ENCODE measurements at regions not wholly inside any gene's neighbourhood (a gene's known extent, or its start where the extent isn't known, plus 50 kb on each side); places are given as distances from the start of the nearest gene placed in this dataset.
"Not testable (repeated sequence)": the region's sequence is repeated elsewhere in the genome, so short reads cannot be mapped to it uniquely, and the experiment has no call there.

- ATAC-seq (ENCODE audit: low FRiP score) (no peak), DNase-seq (ENCODE audit: low spot score) (no peak)
- TF ChIP-seq, protein P1, sequence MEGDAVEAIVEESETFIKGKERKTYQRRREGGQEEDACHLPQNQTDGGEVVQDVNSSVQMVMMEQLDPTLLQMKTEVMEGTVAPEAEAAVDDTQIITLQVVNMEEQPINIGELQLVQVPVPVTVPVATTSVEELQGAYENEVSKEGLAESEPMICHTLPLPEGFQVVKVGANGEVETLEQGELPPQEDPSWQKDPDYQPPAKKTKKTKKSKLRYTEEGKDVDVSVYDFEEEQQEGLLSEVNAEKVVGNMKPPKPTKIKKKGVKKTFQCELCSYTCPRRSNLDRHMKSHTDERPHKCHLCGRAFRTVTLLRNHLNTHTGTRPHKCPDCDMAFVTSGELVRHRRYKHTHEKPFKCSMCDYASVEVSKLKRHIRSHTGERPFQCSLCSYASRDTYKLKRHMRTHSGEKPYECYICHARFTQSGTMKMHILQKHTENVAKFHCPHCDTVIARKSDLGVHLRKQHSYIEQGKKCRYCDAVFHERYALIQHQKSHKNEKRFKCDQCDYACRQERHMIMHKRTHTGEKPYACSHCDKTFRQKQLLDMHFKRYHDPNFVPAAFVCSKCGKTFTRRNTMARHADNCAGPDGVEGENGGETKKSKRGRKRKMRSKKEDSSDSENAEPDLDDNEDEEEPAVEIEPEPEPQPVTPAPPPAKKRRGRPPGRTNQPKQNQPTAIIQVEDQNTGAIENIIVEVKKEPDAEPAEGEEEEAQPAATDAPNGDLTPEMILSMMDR (IDR thresholded peaks at IDR 0.05): no peak
Measured at GRCh38 chr6:167214206-167214605, 56.4 kb upstream of the GPR31 start.

GRCh38 chr6:167215429-167216250 lies 57.9 kb upstream of the GPR31 start:
- DNase-seq (ENCODE audit: low spot score); ATAC-seq (ENCODE audit: low FRiP score): not testable (repeated sequence)

- ATAC-seq (ENCODE audit: low FRiP score); DNase-seq (ENCODE audit: low spot score): not testable (repeated sequence)
Measured at GRCh38 chr6:167216390-167217050, 58.7 kb upstream of the GPR31 start.

DNA sequence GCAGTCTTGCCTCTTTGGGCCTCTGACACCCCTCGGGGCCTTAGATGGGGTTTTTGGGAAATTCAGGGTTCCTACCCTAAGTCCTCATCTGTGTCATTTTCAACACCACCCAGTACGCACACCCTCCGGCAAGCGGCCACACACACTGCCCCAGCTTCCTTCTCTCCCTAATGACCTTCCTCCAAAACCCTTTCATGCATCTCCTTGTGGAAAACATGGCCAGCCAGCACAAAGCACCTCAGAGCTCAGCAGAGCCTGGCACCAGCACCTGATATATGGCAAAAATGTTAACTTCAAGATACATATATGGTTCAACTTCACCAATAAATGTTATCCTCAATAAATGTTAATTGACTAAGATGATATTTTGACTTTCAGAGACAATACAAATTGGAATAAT lies 59.3 kb upstream of the GPR31 start:
- ATAC-seq (ENCODE audit: low FRiP score); DNase-seq (ENCODE audit: low spot score): not testable (repeated sequence)

GRCh38 chr6:167217951-167218759 lies 60.4 kb upstream of the GPR31 start:
- ATAC-seq (ENCODE audit: low FRiP score); DNase-seq (ENCODE audit: low spot score): not testable (repeated sequence)

DNA sequence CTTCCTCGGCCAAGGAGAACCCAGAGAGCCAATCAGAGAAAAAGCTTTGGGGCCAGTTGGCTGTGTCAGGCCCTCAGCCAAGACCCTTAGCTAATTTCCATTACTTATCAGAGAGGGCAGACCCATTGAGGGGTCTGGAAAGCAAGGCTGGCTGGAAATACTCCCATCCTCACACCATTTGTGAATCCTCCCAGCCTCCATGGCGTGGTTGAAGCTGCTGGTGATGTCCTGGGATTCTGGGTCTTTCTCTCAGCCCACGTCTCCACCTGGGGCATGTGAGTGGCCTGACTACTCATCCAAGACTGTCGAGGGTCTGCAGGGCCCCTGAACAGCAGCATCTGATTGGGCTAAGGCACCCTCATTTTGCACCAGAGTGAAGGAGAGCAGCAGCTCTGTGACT lies 61.3 kb upstream of the GPR31 start:
- ATAC-seq (ENCODE audit: low FRiP score); DNase-seq (ENCODE audit: low spot score): not testable (repeated sequence)

- DNase-seq (ENCODE audit: low spot score): no peak
- no peak for ATAC-seq (ENCODE audit: low FRiP score)
- TF ChIP-seq, protein P1 (IDR thresholded peaks at IDR 0.05): no peak
Measured at GRCh38 chr6:167219967-167220512, 62.3 kb upstream of the GPR31 start.

DNA sequence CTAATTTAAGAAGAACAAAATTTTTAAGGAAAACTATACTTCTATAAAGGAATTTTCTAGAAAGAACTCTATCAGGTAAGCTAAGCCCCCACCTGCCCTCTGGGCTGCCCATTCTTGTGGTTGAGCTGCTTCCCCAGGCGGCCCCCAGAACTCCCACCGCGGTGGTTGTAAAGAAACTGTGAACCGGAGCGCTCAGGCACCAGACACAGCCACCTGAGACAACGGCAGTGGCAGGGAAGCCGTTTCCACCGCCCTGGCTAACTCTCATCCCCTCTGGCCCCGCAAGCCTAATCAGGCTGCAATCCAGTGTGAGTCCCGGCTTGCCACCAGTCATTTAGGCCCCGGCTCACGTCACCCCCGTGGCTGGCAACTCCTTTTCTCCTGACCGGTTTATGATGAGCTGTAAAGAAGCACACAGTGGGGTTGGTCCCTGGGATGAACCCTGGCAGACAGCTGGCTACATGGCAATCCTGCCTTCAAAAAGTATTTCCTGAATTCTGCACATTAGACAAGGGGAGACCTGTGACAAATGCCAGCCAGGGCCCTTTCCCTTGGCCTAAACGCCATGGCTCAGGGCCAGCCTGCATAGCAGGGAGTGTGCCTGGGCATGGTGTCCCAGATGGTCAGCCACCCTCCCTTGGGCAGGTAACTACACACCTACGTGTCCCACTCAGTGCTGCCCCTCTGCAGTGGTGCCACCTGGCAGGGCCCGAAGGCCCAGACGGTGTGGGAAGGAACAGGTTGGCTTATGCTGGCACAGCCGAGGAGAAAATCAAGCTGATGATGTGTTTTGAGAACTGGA lies 63.8 kb upstream of the GPR31 start:
- TF ChIP-seq, protein P1 (IDR thresholded peaks at IDR 0.05): no peak
- ATAC-seq (ENCODE audit: low FRiP score) (peak; percentile 35), DNase-seq (ENCODE audit: low spot score) (no peak)

DNA sequence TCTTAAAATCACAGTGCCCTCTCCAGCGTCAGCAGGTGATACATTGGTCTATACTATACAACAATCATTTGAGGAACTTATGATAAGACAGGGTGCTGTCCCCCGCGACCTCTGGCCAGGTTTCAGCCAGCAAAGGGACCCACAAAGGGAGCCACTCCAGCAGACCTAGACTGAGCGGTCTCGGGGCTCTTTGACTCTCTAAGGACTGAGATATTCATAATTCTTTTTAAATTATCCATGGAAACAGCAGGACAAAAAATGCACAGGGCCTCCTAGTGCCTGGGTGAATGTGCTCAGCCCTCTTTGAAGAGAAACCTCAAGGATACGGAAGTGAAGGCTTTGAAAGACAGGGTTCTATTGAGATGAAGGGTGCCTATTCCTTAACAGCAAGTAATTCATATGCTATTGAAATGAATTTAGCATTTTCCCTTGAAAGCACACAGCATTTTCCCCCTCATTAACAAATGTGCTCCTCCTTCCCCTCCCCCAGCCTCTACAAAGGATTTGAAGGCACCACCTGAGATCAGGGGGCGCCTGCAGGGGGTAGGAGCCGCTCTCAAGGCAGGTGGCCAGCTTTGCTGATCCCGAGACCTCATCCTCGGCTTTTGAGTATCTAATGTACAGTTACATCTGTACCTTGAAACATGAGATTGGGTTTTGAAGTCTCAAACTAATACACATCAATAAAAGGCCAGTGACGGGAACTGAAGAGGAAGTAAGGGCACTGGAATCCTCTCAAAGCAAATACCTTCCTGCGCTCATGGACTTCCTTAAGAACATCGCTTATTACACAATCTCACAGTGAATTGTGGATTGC lies 65.3 kb upstream of the UNC93A start:
- ATAC-seq (ENCODE audit: low FRiP score): not testable (repeated sequence)

More for the DNA sequence above, 65.3 kb upstream of the UNC93A start:
- DNase-seq (ENCODE audit: low spot score): not testable (repeated sequence)
